GM18868 (cell line): ENCODE measurements at regions not wholly inside any gene's neighbourhood (a gene's known extent, or its start where the extent isn't known, plus 50 kb on each side); places are given as distances from the start of the nearest gene placed in this dataset.
"Not testable (repeated sequence)": the region's sequence is repeated elsewhere in the genome, so short reads cannot be mapped to it uniquely, and the experiment has no call there.

Experiments
- ATAC-seq: cut with Tn5 transposase; IDR thresholded peaks from one replicate; pipeline ENCODE4 v1.9.1; 2021; ENCODE audit warnings: mild to moderate bottlenecking, moderate library complexity; ENCODE audit not compliant: unreplicated experiment

GRCh38 chr3:38966811-38967692, 84.7 kb downstream of the SCN11A start:
- ATAC-seq: no peak

DNA sequence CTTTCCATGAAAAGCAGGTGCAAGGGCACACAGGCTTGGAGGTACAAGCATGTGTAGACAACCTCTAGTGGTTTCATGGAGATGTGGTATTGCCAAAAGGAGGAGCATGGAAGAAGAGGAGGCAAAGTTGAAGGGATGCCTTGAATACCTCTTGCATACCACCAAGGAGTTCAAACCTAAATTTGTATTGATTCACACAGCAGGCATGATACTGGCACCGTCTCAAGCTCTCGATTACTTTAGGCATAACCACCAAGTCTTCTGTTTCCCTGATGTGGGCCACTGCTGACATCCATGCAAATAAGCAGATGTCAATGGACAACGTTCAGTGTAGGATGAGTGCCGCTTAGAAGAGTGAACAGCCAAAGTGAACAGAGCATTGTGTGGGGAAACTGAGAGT, 87.1 kb downstream of the SCN11A start:
- no peak for ATAC-seq

DNA sequence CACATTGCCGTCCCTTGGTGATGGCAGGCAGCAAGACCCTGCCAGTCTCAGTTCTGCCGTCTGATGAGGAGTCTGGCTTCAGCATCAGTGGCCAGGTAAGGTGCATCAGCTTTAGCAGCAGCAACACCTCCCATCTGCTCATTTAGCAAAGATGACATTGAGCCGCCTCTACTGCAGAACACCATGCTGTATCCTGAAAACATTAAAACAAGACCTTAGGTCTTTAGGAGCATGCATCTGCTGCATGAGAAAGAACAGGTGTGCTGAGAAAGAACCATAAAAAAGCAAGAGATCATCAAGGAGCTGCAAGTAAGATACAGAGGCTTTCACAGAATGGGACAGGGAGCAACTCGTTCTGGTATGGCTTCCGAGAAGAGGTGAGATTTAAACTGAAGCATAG, 87.5 kb downstream of the SCN11A start:
- no peak for ATAC-seq

DNA sequence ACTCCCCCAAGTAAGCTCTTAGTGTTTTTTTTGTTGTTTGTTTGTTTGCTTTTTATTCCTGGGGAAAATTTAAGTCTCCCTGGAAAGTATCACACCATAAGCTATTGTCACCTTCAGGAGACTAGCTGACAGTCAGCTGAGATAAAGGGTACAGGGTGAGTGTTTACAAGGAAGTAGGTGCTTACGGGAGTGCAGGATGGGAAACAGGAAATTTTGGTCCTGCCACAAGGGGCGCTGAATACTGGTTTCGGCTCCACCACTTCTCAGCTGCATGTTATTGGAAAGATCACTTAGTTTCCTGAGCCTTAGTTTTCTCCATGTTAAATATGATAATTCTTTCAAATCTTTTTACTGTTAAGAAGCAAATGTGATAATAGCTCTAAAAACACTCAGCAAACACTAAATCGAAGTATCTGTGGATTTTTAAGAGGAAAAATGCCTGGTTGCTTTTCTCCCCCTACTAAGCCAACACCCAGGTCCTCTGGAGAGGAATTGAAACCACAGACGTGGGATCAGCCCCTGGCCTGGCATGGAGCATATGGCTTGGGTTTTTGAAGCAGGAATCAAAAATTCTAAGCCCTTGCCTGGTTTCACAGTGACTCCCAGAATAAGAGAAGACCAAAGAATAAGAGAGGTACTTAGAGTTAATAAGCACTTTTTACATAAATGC, 90.7 kb downstream of the SCN11A start:
- ATAC-seq: no peak

DNA sequence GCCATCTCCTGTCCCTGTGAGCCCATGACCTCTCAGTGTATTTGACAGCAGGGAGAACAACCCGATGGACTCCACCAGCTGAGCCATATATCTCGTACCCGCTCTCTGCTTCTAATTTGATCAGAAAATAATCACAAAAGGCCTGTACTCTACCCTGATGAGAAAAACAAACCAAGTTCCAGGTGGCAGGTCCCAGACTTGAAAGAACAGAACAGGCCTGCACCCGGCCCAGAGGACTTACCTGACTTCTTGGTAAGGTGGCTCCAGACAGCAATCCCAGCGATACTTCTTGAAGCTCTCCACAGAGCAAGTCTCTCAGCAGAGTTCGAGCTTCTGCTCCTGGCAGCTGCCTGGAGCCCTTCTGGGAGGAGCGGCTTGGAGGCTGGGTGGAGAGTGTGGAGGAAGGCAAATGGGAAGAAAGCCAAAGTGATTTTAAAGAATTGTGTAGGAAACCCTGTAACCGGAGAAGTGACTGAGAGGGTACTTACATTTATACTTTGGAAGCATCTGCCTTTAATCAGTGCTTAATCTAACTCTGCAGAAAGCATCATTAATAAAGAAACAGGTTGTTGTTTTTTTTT, 91.6 kb downstream of the SCN11A start:
- no peak for ATAC-seq

DNA sequence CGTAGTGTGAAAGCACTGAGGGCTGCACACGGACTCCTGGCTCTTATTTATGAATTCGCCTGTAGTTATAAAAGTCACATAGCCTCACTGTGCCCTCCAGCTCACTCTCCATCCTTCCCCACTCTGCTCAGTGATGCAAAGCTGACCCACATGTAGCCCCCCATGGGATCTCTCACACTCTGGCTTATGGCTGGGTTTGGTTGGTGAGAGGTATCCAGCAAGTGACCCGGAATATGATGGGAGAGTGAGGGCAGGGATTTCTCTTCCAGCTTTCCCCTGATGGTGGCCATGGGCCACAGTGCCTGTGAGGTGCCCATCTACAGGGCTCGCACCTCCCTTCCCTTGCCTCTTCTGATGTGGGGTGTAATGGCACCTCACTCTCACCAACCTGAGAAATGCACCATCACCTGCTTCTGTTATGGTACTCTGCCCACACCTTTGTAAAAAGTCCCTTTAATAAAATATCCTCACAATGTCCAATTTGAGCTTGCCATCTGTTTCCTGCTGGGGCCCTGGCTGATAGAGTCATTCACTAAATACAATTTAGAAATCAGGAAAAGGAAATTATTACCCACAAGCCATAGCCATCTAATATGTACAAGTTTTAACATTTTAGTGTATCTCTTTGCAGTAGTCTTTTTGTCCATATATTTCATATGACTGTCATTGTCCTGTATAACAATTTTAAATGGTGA, 93.6 kb downstream of the SCN11A start:
- no peak for ATAC-seq

DNA sequence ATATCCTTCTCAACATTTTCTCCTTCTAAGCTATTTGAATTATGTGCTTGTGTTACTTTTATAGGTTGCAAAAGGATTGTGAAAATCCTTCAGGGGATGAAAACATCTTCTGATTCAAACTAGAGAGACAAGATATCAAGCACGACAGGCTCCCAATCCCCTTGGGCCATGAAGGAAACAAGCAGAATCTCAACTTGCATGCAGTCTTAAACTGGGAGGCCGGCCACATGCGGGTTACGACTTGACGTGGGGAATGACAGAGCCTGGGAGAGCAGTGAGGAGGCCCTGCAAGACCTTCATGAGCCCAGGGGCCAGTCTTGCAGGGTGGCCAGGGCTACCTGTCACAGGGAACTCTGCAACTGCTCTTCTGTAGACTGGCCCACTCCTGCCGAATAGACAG, 94.4 kb downstream of the SCN11A start:
- ATAC-seq: no peak

GRCh38 chr3:38952721-38953120, 99.0 kb downstream of the SCN11A start:
- ATAC-seq: no peak

GRCh38 chr3:38951167-38951566, 100.6 kb downstream of the SCN11A start:
- ATAC-seq: not testable (repeated sequence)

GRCh38 chr3:38950581-38950980, 101.2 kb downstream of the SCN11A start:
- no peak for ATAC-seq

DNA sequence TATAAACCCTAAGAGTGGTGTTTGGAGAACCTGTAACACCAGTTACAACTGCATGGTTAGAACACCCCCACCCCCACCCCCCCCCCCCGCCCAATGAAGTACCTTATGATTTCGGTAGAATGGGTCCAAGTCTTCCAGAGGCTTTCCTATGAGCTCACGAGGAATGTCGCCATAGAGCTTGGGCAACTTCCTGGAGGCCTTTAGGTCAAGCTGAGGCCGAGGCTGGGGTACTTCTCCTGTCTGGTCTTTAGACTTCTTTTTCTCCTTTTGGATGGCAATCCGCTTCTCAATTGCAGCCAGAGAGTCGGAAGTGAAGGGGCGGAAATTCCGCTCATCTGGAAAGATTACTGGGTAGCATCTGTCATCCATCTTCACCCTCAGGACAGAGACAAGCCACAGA, 101.8 kb downstream of the SCN11A start:
- ATAC-seq: no peak

GRCh38 chr3:38940394-38940793, 111.3 kb downstream of the SCN11A start:
- no peak for ATAC-seq

- no peak for ATAC-seq
Measured at GRCh38 chr3:38925351-38925750, 109.3 kb upstream of the SCN10A start.

DNA sequence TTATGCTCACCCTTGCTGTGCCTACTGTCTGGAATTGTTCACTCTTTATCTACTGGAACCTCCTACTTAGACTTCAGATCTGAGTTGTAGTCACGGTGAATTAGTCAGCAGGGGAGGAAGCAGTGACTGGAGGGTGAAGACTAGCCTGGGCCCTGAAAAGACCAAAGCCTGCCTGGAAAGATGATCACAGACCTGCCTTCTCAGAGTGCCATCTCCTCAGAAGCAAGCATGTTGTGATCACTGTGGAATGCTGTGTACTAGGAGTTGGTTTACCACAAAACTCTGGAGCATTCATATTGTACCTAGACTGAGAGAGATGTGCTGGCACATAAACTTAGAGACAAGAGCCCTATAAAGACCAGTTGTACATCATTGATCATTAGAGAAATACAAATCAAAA, 100.7 kb upstream of the SCN10A start:
- ATAC-seq: no peak

- ATAC-seq: no peak
Measured at GRCh38 chr3:38907426-38907825, 91.4 kb upstream of the SCN10A start.

GRCh38 chr3:38890426-38890825, 74.4 kb upstream of the SCN10A start:
- no peak for ATAC-seq

DNA sequence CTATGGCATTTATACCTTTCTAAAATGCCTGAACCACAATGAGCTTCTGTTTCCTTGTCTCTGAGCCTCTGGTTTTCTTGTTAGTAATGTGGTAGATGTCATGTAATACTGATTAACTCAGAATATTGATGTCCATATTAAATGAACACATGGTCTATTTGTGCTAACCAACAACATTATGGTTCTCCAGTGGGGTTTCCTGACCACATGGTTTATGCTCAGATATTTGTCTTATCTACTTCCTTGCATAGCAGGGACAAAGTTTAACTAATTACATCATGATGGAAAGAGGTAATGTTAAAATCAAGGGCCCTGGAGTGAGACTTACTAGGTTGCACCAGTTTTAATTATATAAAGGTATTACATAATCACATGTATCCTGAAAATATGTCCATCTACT, 62.6 kb upstream of the SCN10A start:
- no peak for ATAC-seq
